Heart left ventricle (tissue), 16 donors: ENCODE measurements at regions not wholly inside any gene's neighbourhood (a gene's known extent, or its start where the extent isn't known, plus 50 kb on each side); places are given as distances from the start of the nearest gene placed in this dataset.

Source experiments
- ATAC-seq, 4 donors: fragments of 200-7000 bp; cut with Tn5 transposase; one replicate each; pipeline ENCODE4 v1.9.1; 2020 to 2022; ENCODE audit warnings: moderate library complexity in 4 of 4, mild to moderate bottlenecking in 3 of 4, moderate number of reproducible peaks in 1 of 4
- DNase-seq, 5 donors: peaks; one replicate each; pipeline ENCODE4 v3.0.0-alpha.2; 2020
- H3K27ac ChIP-seq, 12 donors: fragments of 200-600 bp; sonication (generic) in 4 of 12; one replicate each; pipeline versions ENCODE4 v1.5.0 to v1.8.0; 2016 to 2022; ENCODE audit warnings: mild to moderate bottlenecking in 2 of 12
- H3K27me3 ChIP-seq, 9 donors: fragments of 200-600 bp; sonication (generic) in 2 of 9; one replicate each; pipeline versions ENCODE4 v1.5.1 to v1.8.0; 2016 to 2022; ENCODE audit warnings: mild to moderate bottlenecking in 3 of 9
- H3K36me3 ChIP-seq, 9 donors: fragments of 200-600 bp; sonication (generic) in 2 of 9; one replicate each; pipeline versions ENCODE4 v1.5.0 to v1.8.0; 2018 to 2022; ENCODE audit warnings: mild to moderate bottlenecking in 2 of 9
- H3K4me1 ChIP-seq, 12 donors: fragments of 200-600 bp; sonication (generic) in 4 of 12; one replicate each; pipeline versions ENCODE4 v1.5.0 to v1.8.0; 2016 to 2022; ENCODE audit warnings: mild to moderate bottlenecking in 3 of 12
- H3K4me3 ChIP-seq, 12 donors: fragments of 200-600 bp; sonication (generic) in 4 of 12; one replicate each; pipeline versions ENCODE4 v1.5.0 to v1.8.0; 2017 to 2022; ENCODE audit warnings: mild to moderate bottlenecking in 9 of 12, moderate library complexity in 4 of 12
- H3K9me3 ChIP-seq, 12 donors: fragments of 200-600 bp; sonication (generic) in 4 of 12; one replicate each; pipeline versions ENCODE4 v1.5.0 to v1.8.0; 2016 to 2022; ENCODE audit warnings: mild to moderate bottlenecking in 1 of 12
- POLR2A ChIP-seq, 2 donors: fragments of 450-650 bp; IDR thresholded peaks; one replicate each; pipeline ENCODE4 v1.6.1; 2017; ENCODE audit warnings: antibody characterized with exemption in 2 of 2, mild to moderate bottlenecking in 2 of 2, moderate library complexity in 2 of 2
- WGBS, 4 donors: extraction: QIAGEN DNeasy Blood & Tissue Kit in 2 of 4; methylation state at CpG; one replicate each; pipeline versions ENCODE4 v1.1.5 to v1.1.7; 2013 to 2018; 5-methylcytosine and 5-hydroxymethylcytosine counted together
- intact Hi-C, 10 donors: fragments of 100-400 bp; cut with DNase I; formaldehyde crosslinking; loops; one replicate each; pipeline versions ENCODE4 v1.11.1 to v1.14.2; 2022
- TF ChIP-seq, protein P1 (sequence below), 12 donors: fragments of 200-600 bp; sonication (generic) in 4 of 12; IDR thresholded peaks; one replicate each; pipeline versions ENCODE4 v1.5.0 to v1.8.0; 2018 to 2022; ENCODE audit warnings: antibody characterized with exemption in 12 of 12, mild to moderate bottlenecking in 5 of 12
- donor health status: ischemic (EF 13 %, LVEDD 7.1; RV severe dilation, severe dysfunction).
- donor health status: healthy with polysubstance abuse.
- donor health status: DM: no; HTN: yes; CAD: no.
- donor health status: DM: no; HTN: no; CAD: no.
- donor health status: ischemic (EF 25% LVEDD 6.9; RV normal size, moderate dysfunction).
- donor health status: ischemic (EF 25% LVEDD 5.7; RV mildly dilated, moderate dysfunction).
- donor health status: healthy.
- donor health status: DM: yes; HTN: yes; CAD: no.
- donor health status: ischemic (EF 35%, LVEDD 5.7; RV mildly dilated, moderate dysfunction).
- donor health status: nonischemic (EF 11% LVEDD 7.7; RV severe dilation, severe dysfunction).
- donor health status: DM: yes; HTN: yes; CAD: no.
- donor health status: PGD.
- donor health status: ischemic (EF 29% LVEDD 5.4; RV normal size, mild dysfunction).
- donor health status: nonischemic (EF 23%, LVEDD 6.1; RV moderate dilation, normal function).

GRCh38 chr22:46073683-46074504, 76.4 kb upstream of the PPARA start:
- WGBS, 4 donors, result 4 to 15% (median 9%) methylated on average over 20 to 28 of the region's 28 CpGs

DNA sequence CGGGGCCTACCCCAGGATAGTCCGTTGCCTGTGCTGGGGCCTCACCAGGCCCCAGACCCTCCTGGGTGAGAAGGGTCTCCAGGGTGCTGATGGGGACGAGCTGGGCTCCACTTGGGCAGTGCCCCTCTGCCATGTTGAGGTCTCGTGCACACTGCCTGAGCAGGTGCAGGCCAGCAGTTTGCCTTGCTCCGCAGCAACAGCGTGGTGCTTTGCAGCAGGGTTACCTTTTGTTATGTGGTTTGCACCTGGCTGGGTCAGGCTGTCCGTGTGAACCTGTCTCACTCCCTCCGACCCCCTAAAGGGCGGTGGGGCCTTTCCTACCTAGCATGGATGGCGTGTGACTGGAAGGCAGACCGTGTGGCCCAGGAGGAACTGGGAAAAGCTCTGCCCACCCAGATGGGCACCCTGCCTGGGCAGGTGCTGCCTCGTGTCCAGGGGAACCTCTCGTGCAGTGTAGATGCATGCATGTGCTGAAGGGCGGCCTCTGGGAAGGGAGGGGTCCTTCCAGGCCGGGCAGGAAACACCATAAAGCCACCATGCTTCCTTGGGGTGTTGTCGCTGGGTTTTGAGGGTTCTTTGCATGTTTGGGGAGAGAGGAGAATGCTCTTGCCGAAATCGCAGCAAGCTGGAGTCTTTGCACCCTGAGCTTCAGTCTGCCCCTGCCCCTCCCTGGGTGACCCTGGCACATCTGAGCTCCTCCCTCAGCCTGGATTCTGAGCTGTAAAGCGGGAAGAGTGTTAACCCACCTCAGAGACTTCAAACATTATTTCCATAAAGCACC, 75.4 kb upstream of the PPARA start:
- intact Hi-C loops, result loop anchor here in 9 of 10 donors (5.0 kb wide), 5 partner anchors 32 to 68 kb away; no protein-coding TSS in a partner anchor

More at GRCh38 chr22:46073683-46074504, 76.4 kb upstream of the PPARA start:
- DNase-seq (peak; percentile 44 to 78 (median 66)), ATAC-seq (peak; percentile 8 to 20 (median 14))
- intact Hi-C loops, result loop anchor here in 9 of 10 donors (2.0 to 5.0 kb wide), 7 partner anchors 31 to 67 kb away; no protein-coding TSS in a partner anchor
- Histone ChIP-seq H3K9me3 (no peaks in the 10 kb centered on the region), H3K27ac (peak overlapping the region; percentile 97 to 100 (median 98)), H3K4me1 (peaks cover 8 to 73% (median 50%) of the 10 kb centered on the region in 12 donors), H3K36me3 (peaks cover 0 to 25% (median 5%) of the 10 kb centered on the region in 9 donors), H3K4me3 (peak overlapping the region; percentile 69 to 97 (median 90)), H3K27me3 (no peaks in the 10 kb centered on the region)
- TF ChIP-seq POLR2A (IDR thresholded peaks at IDR 0.05), result no peak
- TF ChIP-seq, protein P1, sequence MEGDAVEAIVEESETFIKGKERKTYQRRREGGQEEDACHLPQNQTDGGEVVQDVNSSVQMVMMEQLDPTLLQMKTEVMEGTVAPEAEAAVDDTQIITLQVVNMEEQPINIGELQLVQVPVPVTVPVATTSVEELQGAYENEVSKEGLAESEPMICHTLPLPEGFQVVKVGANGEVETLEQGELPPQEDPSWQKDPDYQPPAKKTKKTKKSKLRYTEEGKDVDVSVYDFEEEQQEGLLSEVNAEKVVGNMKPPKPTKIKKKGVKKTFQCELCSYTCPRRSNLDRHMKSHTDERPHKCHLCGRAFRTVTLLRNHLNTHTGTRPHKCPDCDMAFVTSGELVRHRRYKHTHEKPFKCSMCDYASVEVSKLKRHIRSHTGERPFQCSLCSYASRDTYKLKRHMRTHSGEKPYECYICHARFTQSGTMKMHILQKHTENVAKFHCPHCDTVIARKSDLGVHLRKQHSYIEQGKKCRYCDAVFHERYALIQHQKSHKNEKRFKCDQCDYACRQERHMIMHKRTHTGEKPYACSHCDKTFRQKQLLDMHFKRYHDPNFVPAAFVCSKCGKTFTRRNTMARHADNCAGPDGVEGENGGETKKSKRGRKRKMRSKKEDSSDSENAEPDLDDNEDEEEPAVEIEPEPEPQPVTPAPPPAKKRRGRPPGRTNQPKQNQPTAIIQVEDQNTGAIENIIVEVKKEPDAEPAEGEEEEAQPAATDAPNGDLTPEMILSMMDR (IDR thresholded peaks at IDR 0.05), result no peak

GRCh38 chr22:46075764-46076531, 74.4 kb upstream of the PPARA start:
- Histone ChIP-seq H3K9me3 (no peaks in the 10 kb centered on the region), H3K4me3 (peak overlapping the region in 11 of 12 donors; percentile 69 to 97 (median 90)), H3K27me3 (no peaks in the 10 kb centered on the region), H3K4me1 (peaks cover 17 to 77% (median 62%) of the 10 kb centered on the region in 12 donors), H3K36me3 (peaks cover 0 to 25% (median 10%) of the 10 kb centered on the region in 9 donors), H3K27ac (peak overlapping the region; percentile 97 to 100 (median 98))
- ATAC-seq (no peak), DNase-seq (peak in 3 of 5 donors; percentile 31 to 58 (median 39))
- intact Hi-C loops, result loop anchor here in 6 of 10 donors (5.0 kb wide), 3 partner anchors 36 to 69 kb away; no protein-coding TSS in a partner anchor
- 12 to 33% (median 15%) methylated on average over 12 to 15 of the region's 15 CpGs for WGBS, 4 donors
- TF ChIP-seq, protein P1 (IDR thresholded peaks at IDR 0.05), result no peak
- TF ChIP-seq POLR2A (IDR thresholded peaks at IDR 0.05), result no peak

More for the DNA sequence above, 75.4 kb upstream of the PPARA start:
- DNase-seq, result peak in 3 of 5 donors; percentile 29 to 64 (median 32)
- peak overlapping the region; percentile 69 to 97 (median 90) for H3K4me3 ChIP-seq
- no peak for TF ChIP-seq POLR2A (IDR thresholded peaks at IDR 0.05)
- TF ChIP-seq, protein P1 (IDR thresholded peaks at IDR 0.05), result no peak
- H3K27me3 ChIP-seq, result no peaks in the 10 kb centered on the region
- peaks cover 0 to 25% (median 10%) of the 10 kb centered on the region in 9 donors for H3K36me3 ChIP-seq
- H3K9me3 ChIP-seq, result no peaks in the 10 kb centered on the region
- peak overlapping the region; percentile 97 to 100 (median 98) for H3K27ac ChIP-seq
- WGBS, 4 donors, result 14 to 27% (median 19%) methylated on average over 8 to 19 of the region's 19 CpGs
- H3K4me1 ChIP-seq, result peaks cover 17 to 74% (median 58%) of the 10 kb centered on the region in 12 donors
- no peak for ATAC-seq
